ENCODE measurements at regions not wholly inside any gene's neighbourhood (a gene's known extent, or its start where the extent isn't known, plus 50 kb on each side); places are given as distances from the start of the nearest gene placed in this dataset.
"Not testable (repeated sequence)": the region's sequence is repeated elsewhere in the genome, so short reads cannot be mapped to it uniquely, and the experiment has no call there.

GRCh38 chrX:67475259-67475658, 68.6 kb upstream of the AR start:
- CTCF ChIA-PET; H3K4me3 ChIP-seq (ENCODE audit: low read depth, low read length); H3K4me1 ChIP-seq (ENCODE audit: control insufficient read depth, insufficient read depth, low read length); H3K9me3 ChIP-seq (ENCODE audit: control insufficient read depth, insufficient read depth, low read depth, low read length); H3K36me3 ChIP-seq (ENCODE audit: control insufficient read depth in 2 of 2, insufficient read depth in 1 of 2, low read length in 2 of 2); H3K27ac ChIP-seq (ENCODE audit: extremely low read depth, low read depth, low read length); POLR2A ChIA-PET: not testable (repeated sequence)
- peak; percentile 87 for TF ChIP-seq ATF2 (tag by site-specific recombination; IDR thresholded peaks at IDR 0.05; ENCODE audit: low read depth)

- Histone ChIP-seq H3K9me3 (ENCODE audit: control insufficient read depth, insufficient read depth, low read depth, low read length) (peaks cover 3% of the 10 kb centered on the region), H3K4me1 (ENCODE audit: control insufficient read depth, insufficient read depth, low read length) (no peaks in the 10 kb centered on the region), H3K4me3 (ENCODE audit: low read depth, low read length) (no peak overlapping the region), H3K36me3 (ENCODE audit: control insufficient read depth in 2 of 2, insufficient read depth in 1 of 2, low read length in 2 of 2) (no peaks in the 10 kb centered on the region), H3K27ac (ENCODE audit: extremely low read depth, low read depth, low read length) (no peak overlapping the region)
- no peak for TF ChIP-seq FEZF1 (tag by site-specific recombination; IDR thresholded peaks at IDR 0.05)
- TF ChIP-seq ZNF138 (tag by site-specific recombination; IDR thresholded peaks at IDR 0.05; ENCODE audit: borderline replicate concordance) = no peak
- no peak for TF ChIP-seq ZNF24 (tag by site-specific recombination; IDR thresholded peaks at IDR 0.05)
- no peak for TF ChIP-seq GLI2 (tag by site-specific recombination; IDR thresholded peaks at IDR 0.05; ENCODE audit: borderline replicate concordance, low read depth)
- TF ChIP-seq ZNF558 (tag by site-specific recombination; IDR thresholded peaks at IDR 0.05) = no peak
- TF ChIP-seq ZNF664 (tag by site-specific recombination; IDR thresholded peaks at IDR 0.05) = no peak
- no peak for TF ChIP-seq ZNF571 (tag by site-specific recombination; IDR thresholded peaks at IDR 0.05)
- TF ChIP-seq ZNF169 (tag by site-specific recombination; IDR thresholded peaks at IDR 0.05) = no peak
- TF ChIP-seq ZBTB49 (tag by site-specific recombination; IDR thresholded peaks at IDR 0.05; ENCODE audit: low read depth) = no peak
- TF ChIP-seq ZNF16 (tag by site-specific recombination; IDR thresholded peaks at IDR 0.05; ENCODE audit: low read depth) = no peak
- TF ChIP-seq ZNF561 (tag by site-specific recombination; IDR thresholded peaks at IDR 0.05; ENCODE audit: borderline replicate concordance) = no peak
- ChIA-PET POLR2A (no interaction called here), CTCF (no interaction called here)
These were observed 63.0 kb upstream of the AR start for GRCh38 chrX:67480789-67481188.

Measured in HEK293 (cell line).